GM19035 (cell line): ENCODE measurements at regions not wholly inside any gene's neighbourhood (a gene's known extent, or its start where the extent isn't known, plus 50 kb on each side); places are given as distances from the start of the nearest gene placed in this dataset.

Experiments
- ATAC-seq: cut with Tn5 transposase; IDR thresholded peaks from one replicate; pipeline ENCODE4 v1.9.1; 2021; ENCODE audit not compliant: unreplicated experiment

- ATAC-seq, result no peak
Observed at GRCh38 chr13:65901723-65902122, 1328.4 kb downstream of the PCDH9 start.

DNA sequence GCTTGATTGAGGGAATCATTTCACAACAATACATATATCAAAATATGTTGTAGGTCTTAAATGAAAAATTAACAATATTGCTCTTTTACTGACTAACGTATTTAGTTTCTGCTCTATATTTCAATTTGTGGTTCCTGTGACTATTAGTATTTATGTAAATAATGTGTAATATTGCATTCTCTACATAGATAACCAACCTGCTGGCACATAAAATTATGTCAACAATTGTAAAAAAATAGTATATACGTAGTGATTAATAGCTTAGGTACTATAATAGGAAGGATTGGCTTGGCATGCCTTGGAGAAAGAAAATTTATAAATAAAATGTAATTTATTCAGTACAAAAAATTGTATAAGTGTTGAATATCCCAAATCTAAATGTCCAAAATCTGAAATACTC, 1336.1 kb downstream of the PCDH9 start:
- ATAC-seq, result no peak

GRCh38 chr13:65892859-65893258, 1337.3 kb downstream of the PCDH9 start:
- no peak for ATAC-seq

DNA sequence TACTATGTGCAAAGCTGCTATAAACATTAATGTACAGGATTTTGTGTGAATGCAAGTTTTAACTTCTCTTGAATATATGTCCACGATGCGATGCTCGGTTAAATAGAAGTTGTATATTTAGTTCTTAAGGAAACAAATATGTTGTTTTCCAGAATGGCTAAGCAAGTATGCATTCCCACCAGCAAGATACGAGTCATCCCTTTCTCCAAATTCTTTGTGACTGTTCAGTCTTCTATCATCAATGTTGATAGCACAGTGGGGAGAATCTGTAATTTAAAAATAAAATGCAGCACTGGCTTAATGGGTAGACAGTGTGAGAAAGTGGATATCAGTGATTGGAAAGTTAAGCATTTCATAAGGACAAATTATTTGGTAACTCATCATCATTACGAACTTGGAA, 1340.8 kb downstream of the PCDH9 start:
- ATAC-seq, result no peak

DNA sequence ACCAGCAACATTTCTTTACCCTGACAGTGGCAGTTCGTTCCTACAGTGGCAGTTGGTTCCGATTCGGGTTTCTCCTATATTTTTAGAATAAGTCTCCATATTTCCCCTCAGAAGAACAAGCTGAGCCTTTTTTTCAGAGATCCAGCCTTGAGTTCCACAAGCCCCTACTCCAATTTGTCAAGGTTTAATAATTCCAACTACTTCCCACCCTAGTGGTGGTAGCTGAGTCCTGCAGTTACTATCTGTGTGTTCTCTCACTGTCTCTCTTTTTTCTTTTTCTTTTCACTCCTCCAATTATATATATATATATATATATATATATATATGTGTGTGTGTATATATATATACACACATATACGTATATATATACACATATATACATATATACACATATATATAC, 1347.3 kb downstream of the PCDH9 start:
- no peak for ATAC-seq

- ATAC-seq, result no peak
Observed at GRCh38 chr13:65881561-65882155, 1348.5 kb downstream of the PCDH9 start.

- no peak for ATAC-seq
Observed at GRCh38 chr13:65875031-65875430, 1355.1 kb downstream of the PCDH9 start.

DNA sequence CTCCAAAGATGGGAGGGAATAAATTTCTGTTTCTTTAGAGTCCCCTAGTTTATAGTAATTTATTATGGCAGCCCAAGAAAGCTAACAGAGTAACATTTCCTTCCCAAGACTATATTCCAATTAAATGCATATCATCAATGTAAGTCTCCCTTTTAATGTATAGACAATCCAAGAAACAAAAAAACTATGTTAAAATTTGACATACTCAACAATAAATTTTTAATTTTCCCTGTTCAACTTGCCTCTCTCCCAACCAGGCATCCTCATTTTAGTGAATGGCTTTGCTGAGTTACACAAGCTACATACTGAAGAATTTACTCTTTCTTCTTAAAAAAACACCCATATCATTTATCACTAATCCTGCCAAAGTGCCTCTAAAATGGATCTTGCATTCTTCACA, 1357.7 kb downstream of the PCDH9 start:
- ATAC-seq, result no peak

GRCh38 chr13:65868884-65869283, 1361.3 kb downstream of the PCDH9 start:
- ATAC-seq, result no peak

DNA sequence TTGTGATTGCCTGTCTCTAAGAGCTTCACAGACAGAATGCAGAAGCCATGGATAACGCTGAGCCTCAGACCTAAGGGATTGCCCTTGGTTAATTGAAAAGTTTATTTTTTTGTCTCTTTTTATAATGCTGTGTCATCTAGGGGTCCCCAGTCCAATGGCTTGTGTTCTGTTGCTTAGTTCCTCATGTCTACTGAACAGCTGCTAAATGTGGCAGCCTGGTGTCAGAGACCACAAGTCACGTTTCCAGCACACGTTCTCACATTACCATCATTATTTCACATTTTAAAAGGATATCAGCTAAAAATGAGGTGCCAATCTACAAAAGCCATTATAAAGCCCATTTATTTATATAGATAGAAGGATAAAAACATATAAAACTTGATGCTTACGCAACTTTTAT, 1362.0 kb downstream of the PCDH9 start:
- ATAC-seq, result no peak

DNA sequence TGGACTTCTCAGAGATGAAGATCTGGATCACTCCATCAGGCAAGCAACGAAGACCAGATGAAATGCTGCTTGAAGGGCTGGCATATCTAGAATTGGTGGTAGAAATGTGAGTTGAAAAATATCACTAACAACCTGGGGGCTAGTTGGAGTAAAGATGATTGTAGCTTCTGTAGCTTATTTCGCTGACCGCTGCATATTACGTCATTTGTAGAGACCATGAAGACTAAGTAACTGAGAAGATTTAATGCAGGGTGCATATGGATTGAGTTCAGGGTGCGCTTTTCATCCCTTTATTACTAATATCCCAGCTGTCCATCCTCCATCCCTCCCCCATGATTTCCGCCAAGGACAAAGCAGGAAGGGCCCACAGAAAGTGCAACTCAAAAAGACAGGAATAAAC, 1364.0 kb downstream of the PCDH9 start:
- ATAC-seq, result no peak

DNA sequence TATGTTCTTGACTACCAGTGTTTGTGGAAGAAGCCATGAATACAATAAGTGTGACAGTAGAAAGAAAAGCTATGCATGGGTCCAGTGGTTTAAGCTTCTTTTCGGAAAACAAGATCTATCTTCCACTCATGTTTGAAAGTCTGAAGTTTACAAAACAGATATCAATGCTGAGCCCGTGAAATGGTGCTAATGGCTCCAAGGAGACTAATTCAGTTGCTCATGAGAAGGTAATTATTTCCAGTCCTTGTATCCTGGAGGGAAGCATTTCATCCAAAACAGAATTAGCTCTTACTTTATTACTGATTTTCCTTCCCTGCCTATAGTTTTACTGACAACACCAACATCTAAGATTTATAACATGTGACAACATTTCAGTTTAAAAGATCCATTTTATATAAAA, 1364.9 kb downstream of the PCDH9 start:
- ATAC-seq, result no peak

GRCh38 chr13:65864039-65864438, 1366.1 kb downstream of the PCDH9 start:
- no peak for ATAC-seq

DNA sequence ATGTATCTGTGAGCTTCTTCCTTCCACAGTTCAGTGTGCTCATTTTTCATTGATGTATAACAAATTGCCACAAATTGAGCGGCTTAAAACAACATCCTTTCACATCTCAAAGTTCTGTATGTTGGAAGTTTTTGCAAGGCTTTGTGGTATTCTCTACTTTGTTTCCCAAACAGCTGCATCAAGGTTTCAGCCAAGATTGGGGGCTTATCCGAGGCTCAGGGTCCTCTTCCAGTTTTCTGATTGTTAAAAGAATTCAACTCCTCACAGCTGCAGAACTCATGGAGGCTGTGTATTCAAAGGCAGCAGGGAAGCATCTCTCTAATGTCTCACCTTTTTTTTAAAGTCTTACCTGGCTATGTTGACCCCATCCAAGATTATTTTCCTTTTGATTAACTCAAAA, 1369.8 kb downstream of the PCDH9 start:
- no peak for ATAC-seq

- no peak for ATAC-seq
Observed at GRCh38 chr13:65857942-65858565, 1372.1 kb downstream of the PCDH9 start.

DNA sequence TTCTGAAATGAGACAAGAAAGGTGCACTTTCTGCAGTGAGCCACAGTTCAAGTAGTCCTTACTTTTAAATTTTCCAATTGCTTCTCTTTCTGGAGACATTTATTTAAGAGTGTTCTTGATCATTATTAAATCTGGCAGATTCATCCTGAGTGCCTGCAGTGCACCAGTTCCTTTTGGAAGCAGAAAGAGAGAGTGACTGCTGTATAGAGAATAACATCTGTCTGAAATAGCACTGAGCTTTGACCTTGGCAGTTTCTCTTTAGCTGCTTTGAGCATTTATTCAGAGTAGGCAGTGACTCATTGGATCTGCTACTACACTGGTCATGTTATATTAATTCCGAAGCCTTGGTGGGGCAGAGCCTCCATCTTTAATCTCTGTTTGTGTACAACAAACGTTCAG, 1373.7 kb downstream of the PCDH9 start:
- ATAC-seq, result no peak

DNA sequence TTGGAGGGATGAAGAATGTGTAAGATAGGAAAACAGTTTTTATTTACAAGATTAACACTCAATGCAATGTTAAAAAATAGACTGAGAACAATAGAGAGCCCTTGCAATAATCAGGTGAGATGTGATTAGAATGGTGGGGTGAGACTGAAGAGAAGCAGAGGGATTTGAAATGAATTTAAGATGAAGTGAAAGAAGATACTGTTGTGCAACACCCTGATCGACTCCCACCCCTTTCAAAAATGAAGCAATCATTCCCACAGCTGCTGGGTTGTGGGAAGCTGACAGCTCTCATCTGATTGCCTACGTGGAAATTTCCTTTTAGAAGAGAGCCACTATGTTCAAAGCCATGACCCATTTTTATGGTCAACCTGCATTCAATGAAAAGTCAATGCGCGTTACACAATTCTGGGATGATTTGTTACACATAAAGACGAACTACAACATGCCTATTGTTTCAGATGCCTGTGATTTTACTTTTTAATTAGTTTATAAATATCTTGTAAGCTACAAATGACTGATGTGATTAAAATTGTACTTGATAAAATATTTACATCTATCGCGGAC, 1374.8 kb downstream of the PCDH9 start:
- no peak for ATAC-seq

DNA sequence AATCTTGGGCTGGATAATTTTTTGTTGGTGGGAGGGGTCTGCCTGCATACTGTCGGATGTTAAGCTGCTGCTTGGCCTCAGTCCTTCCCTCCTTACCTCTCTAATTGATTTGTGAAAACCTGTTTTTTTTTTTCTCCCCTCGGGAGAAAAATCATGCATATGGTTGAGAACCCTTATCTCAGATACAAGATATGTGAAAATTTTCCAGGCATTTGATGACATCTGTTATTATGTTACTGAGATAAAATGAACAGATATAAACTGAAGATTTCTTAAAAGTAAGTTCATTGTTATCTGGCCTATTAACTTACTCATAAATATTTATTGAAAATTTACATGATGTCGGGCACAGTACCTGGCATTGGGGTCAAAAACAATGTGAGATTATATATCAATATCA, 1375.7 kb downstream of the PCDH9 start:
- ATAC-seq, result no peak

- ATAC-seq, result no peak
Observed at GRCh38 chr13:65844266-65844841, 1385.8 kb downstream of the PCDH9 start.

GRCh38 chr13:65843314-65843731, 1386.8 kb downstream of the PCDH9 start:
- no peak for ATAC-seq

GRCh38 chr13:65841156-65841555, 1389.0 kb downstream of the PCDH9 start:
- ATAC-seq, result no peak

GRCh38 chr13:65836066-65836465, 1394.1 kb downstream of the PCDH9 start:
- ATAC-seq, result no peak
